Suppressor macrophage treated with lipopolysaccharide for 1 hour (primary cell): ENCODE measurements at regions not wholly inside any gene's neighbourhood (a gene's known extent, or its start where the extent isn't known, plus 50 kb on each side); places are given as distances from the start of the nearest gene placed in this dataset.

Source experiments
- DNase-seq, 3 donors: peaks; one replicate each; pipeline ENCODE4 v3.0.0-alpha.2; 2020 to 2022

DNA sequence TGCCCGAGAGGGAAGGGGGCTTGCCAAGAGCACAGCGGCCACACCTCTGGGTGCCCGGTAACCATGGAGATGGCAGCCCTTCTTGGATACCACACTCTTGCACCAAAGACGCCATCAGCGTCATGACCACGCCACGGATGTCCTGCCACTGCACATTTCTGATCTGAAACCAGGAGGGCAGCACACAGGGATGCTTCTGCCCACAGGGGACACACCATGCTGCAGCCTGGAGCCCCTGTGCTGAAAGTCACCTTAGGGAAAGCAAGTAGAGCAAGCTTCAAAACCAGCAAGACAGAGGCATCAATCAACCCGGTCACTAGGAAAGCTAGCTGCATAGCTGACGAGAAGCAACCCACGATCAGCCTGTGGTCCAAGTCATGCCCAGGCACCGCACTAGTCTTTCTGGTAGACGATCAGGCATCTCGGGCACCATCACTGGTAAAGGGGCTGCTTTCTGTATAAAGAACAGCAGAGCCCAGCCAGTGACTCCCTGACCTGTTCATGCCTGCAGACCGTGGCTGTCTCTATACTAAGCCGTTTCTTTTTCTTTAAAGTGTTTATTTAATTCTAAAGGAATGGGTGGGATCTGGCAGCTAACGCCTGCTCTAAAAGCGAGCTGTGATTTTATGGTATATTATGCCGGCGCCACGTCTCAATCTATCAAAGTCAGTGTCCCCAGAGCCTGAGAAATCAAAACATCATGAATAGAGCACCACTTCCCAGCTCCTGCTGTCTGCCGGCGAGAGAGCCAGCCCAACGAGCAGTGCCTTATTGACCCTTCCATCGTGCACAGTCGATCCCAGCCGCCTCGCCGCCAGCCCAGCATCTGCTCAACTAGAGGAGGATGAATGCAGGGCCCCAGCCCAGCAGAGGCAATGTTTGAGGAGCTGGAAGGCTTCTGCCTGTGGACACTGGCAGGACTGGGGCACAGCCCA, 244.7 kb downstream of the RBFOX3 start:
- no peak for DNase-seq

DNA sequence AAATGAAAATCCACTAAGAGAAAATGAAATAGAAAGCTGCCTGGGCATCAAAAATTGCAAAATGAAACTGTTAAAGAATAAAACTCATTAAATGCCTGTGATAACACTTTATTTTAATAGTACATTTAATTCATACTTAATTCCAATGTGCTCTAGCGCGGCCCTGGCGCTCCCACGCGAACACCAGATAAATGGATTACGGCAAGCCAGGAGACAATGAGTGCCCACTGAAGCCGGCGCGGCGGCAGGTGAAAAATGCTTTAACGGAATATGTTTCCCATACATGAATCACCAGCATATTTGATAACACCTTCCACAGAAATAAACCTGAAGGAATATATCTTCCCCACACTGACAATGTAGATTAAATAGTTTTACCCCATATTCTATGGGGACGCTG, 245.5 kb downstream of the RBFOX3 start:
- DNase-seq: no peak

DNA sequence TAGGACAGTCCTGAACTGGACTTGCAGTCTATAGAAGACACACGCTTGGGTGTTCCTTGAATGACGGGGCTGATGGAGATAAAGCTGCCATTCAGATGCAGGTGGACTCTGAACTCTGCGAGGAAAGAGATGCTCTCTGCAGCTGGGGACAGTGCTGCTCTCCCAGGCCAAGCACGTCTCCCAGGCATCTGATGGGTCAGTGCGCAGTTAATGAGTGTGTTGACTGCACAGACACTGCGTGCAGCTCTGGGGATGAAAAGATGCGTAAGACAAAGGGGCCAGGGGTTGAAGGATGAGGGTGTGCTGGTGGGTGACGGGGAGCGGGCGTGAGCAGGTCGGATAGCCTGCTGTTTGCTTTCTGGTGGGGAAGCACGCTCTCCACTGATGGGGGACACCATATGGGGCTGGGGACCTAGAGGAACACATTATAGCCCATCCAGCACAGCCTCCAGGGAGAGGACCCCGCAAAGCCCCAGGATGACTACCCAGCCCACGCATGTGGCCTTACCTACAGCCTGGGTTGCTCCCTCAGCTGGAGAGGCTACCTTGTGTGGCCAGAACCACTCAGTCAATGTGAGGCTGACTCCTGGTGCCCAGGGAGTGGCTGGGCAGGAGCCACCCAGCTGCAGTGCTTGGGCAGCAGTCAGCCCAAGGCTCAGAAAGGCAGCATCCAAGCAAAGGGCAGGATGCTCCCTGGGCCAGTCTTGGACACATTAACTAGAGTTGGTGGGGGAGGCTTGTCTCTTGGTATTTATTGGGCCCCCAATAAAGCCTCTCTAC, 246.3 kb downstream of the RBFOX3 start:
- DNase-seq: no peak

DNA sequence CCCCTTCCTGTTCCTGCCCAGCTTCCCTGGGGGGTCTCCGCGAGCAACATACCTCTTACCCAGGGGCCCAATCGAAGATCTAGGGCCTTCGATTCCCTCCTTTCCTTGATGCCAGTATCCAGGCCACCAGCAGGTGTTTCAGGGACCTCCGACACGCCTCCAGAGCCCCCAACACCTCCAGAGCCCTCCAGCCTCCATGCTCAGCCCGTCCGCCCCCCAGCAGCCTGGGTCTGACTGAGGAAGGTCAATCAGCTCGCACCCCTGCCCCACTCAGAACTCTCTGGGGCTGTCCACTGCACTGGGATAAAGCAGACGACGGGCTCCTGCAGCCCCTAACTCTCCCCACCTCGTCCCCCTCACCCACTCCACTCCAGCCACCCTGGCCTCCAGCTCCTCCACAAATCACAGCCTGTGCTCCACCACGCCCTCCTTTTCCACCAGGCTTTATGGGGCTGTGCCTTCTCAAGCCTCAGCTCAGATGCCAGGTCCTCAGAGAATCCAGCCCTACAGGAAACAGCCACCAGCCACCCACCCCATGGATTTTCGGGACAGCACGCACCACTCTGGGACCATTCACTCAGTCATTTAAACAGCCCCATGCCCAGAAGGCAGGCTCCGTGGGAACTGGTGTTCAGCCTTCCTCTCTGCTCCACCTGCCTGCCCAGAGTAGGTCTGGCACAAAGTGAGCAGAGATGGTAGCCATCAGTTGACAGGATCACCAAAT, 247.1 kb downstream of the RBFOX3 start:
- no peak for DNase-seq

DNA sequence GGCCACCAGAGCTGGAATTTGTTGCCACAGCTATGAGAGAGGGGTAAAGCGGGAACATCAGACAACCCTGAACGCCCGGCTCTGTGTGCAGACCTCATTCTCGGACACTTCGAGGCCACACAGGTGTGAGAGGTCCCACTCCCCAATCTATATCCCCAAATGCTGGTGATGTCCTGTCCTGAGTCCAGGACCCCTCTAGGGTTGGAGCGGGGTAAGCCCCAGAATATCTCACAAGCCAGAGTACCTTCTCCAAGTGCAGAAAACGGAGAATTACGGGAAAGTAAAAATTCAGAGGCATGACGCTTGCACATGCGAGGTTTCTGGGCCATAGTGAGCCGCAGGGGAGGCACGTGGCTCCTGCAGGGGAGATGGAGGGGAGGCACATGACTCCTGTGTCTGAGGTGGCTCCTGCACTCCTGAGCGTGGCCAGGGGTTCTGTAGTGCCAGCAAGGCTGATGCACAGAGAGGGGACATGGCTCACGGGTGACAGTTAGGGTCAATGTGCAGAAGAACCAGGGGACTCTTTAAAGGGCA, 248.0 kb downstream of the RBFOX3 start:
- DNase-seq: no peak

DNA sequence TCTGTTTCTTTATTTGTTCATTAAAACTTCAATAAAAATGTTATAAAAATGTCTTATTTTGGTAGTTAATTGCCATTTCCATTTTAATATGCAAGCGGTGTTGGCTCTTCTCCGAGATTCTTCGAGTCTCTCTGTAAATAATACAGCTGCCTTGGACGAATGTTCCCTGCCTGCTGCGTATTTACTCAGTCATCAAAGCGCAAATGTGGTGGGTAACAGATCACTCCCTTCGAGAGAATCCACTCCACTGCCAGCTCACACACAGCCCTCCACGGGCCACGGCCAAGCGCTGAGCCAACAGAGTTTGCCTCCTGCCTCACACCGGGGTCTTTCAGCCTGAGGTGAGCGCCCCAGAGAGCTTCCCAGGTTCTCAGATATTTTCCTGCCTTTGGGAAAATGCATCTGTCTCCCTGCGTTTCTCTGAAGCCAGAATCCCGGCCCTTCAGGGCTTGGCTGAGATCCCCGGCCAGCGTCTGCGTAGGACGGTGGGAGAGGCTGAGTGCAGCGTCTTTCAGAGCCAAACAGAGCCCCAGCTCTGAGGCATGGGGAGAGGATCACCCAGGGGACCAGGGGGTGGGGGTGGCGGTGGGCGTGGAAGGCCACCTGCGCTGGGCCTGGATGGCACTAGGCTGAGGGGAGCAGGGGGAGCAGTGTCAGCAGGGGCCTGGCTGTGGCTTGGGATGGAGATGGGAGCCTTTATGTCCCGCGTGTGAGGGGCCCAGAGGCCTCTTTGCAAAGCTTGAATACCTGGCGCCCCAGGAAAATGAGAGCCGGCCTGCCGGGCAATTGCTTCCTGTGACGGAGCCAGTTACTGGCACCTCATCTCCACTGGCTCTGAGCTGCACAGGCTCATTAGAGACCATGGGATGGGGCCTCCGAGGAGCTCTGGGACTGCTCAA, 248.7 kb downstream of the RBFOX3 start:
- DNase-seq: no peak

DNA sequence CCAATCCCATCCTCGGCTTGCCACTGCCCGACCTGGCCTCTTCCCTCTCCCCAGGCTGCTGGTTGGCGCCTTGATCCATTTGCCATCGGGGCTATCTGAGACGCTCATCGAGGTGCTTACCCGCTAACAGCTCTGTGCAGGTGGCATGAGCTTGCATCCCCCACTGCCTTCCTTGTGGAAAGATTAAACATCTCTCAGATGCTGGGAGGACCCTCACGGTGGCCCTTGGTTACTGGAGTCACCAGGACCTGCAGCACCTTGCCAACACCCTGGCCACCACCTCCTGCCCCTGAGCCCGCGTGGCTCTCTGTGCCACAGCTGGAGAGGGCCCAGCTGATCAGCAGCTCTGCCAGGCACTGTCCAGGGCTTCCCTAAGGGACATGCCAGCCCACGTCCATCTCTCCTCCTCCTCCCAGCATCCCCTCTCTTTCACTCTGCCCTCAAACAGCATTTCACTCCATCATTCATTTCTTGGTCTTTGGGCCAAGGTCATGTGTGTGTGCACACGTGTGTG, 249.6 kb downstream of the RBFOX3 start:
- DNase-seq: no peak

DNA sequence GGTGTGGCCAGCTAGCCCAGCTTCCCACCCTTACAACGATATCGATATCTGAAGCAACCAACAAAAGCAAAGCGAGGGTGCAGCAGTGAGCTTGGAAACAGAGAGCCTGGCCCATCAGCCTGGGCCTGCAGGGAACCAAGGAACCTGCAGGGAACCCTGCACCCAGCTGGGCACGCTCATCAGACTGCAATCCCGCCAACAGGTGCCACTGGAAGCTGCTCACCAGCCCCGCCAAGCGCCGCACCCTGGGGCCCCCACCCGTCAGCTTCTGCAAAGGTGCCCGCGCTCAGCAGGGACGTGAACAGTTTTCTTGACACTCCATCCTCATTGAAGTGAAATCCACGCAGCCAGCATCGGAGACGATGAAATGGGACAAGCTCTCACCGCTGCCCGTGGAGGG, 250.7 kb downstream of the RBFOX3 start:
- no peak for DNase-seq

DNA sequence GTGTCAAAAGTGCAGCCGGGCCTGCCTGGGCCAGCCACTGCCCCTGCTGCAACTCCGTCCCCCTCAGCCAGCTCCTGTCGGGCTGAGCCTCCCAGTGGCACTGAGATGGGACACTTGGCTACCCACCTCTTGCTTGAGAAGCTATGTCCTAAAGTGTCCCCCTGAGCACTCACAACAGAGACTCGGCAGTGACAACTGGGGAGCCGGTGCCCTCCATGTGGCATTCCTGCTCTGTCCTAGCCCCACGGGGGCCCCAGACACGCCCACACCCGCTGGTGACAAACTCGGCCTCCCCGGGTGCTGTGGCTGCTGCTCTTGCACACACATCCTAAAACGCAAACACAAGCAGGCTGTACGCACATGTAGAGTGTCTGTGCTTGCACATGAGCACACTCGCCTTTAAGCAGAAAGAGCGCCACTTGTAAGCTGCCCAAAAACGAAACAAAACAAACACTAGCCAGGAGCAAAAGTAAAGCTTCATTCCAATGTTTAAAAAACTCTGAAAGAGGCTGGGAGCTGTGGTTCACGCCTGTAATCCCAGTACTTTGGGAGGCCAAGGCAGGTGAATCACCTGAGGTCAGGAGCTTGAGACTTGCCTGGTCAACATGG, 253.9 kb downstream of the RBFOX3 start:
- no peak for DNase-seq

DNA sequence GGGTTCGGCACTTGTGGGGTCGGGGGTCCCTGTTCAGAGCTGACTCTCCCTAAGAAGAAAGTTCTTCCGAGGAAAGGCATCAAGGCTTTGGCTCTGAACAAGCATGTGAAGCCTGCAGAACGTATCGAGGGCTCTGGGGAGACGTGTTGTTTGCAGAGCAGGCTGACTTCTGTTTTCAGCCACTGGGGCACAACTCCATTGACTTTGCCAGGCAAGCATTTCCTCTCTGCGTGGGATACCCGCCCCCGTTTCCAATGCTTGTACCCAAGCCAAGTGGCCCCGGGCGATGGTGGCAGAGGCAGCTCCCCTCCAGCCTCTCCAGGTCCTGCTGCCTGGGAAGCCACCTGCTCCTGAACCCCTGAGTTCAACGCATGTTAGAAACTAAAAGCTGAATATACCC, 255.7 kb downstream of the RBFOX3 start:
- no peak for DNase-seq

DNA sequence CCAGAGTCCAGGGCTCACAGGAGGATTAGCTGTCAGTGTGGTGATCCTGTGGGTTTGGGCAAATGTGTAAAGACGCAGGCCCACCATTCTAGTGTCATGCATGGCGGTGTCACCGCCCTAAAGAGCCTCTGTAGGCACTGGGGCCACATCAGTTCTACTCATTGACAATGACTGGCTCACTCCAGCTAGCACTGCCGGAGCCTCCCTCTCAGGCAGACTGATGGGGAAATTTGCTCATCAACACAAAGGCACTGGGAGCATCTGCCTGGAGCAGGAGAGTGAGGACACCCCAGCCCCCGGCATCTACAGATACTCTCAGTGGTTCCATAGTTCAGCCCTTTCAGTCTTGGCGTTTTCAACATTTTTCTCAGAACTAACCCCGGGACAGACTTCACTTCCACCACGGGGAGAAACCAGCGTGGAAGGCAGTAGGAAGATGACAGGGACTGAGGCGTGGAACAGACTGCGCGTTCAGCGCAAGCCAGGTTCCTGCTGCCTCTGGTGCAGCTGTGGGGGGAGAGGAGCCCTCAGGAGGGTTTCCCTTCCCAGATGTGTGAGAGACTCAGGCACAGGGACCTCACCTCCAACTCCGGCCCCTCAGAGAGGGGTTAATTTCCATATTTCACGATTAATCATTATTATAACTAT, 256.6 kb downstream of the RBFOX3 start:
- no peak for DNase-seq

DNA sequence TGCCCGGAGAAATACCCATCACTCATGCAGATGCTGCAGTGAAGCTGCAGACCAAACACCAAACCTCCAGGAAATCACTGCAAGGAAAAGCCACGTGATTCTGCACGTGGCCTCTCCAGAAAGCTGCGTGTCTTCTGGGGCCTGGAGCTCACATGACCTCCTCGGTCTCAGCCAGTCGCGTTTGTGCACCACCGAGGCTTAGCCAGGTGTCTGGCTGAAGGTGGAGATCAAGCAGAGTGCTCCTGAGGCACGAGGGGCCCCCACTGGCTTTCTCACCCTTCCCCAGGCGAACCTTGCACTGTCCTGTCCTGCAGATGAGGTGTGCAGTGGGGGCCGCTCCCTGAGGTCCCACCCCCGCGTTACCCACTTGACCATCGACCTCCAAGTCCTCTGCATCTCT, 257.3 kb downstream of the RBFOX3 start:
- DNase-seq: no peak

DNA sequence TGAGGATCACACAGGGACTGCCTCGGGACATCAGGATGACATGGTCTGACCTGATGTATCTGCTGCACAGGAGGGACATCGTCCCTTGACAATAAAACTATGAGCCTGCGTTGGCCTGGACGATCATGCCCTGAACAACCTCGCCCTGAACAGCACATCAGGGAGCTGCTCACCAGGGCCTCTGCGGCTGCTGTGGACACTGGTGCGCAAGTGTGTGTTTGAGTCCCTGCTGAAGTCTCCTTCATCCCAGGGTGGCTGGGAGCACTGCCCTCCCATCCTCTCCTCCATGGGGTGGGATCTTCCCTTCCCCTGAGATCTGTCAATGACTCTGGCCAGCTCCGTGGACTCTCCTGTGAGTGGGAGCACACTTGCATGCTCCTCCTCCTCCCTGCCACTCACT, 257.8 kb downstream of the RBFOX3 start:
- DNase-seq: no peak

DNA sequence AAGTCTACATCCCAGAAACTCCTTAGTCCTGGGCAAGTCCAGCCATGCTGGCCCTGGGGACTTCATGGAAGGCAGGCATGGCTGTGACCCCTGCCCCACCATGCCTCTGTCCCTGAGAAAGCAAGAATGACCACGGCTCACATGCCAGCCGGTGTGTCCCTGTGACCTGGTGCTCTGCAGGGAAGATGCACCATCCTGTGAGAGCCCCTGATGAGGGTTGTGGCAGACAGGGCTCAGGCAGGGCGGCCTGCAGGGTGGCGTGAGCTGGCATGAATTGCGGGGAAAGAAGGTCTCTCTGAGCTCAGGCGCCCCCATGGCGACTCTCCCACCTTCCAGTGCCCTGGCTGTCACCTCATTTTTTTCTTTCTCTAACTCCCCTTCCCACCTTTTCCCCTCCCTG, 260.3 kb downstream of the RBFOX3 start:
- DNase-seq: no peak

DNA sequence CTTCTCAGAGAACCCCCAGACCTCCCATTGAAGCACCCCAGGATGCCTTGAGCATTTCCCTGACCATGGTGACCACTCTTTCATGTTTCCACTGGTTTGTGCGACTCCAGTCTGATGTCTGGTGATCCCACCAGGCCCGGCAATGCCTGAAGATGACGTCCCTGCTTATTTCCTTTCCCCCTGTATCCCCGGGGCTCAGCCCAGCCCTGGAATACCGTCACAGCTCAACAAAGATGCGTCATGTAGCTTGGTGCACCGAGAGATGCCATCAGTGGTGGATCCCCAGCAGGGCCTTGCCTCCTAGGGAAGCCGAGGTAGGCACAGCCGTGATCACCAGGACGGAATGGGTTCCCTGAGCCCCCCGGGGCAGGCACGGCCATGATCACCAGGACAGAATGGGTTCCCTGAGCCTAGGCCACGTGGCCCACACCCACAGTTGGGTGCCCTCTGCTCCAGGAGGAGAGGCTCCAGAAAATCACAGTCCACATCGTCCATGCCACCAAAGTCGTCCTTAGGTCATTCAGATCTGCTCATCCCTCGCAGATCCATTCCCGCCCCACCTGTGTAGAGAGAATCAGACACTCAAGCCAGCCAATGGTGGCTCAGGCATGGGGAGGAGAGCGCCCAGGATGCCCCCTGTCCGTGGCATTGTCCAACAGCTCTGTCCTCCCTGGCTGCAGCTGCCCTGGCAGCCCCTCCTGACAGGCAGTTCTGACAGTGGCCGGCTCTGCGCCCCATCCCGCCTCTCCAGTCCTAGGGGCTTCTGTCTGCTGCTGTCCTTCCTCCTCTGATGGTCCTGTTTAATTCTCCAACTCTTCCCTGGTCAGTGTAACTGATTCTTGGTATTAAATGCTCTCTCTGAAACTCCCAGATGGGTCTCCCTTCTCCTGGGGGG, 261.1 kb downstream of the RBFOX3 start:
- DNase-seq: no peak

DNA sequence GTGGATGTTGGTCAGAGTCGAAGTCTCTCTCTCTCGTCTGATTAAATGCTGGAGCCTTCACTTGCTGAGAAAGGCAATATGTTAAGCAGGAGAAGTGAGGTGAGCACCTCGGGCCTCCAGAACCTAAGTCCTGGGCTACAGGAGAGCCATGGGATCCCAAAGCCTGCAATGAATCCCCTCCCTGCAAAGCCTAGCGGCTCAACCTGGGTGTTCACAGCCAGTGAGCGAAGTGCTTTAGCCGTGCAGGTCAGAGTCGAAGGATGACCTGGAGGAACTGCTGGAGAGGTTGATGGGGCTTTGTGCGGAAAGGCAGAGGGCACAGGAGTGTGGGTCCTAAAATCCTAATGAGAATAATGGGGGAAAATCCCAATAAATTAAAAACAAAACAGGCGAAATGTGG, 267.8 kb downstream of the ENGASE start:
- DNase-seq: no peak

DNA sequence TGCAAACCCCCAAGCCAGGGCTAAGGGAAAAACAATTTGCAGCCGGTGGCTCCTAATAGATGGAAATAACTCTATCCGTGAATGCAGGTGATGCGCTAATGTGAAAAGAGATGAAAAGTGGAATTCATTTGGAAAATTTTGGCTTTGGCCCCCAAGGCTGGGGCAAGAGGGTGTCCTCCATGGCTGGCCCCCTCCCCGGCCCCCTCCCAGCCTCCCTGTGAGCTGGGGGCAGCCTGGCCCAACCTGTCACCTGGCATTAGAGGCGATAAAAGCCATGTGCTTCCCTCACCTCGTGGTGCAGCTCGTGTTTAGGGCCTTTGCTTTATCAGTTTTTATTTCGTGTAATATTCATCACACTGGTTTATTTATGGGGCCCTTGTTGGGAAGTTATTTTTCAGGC, 267.2 kb downstream of the ENGASE start:
- DNase-seq: no peak

DNA sequence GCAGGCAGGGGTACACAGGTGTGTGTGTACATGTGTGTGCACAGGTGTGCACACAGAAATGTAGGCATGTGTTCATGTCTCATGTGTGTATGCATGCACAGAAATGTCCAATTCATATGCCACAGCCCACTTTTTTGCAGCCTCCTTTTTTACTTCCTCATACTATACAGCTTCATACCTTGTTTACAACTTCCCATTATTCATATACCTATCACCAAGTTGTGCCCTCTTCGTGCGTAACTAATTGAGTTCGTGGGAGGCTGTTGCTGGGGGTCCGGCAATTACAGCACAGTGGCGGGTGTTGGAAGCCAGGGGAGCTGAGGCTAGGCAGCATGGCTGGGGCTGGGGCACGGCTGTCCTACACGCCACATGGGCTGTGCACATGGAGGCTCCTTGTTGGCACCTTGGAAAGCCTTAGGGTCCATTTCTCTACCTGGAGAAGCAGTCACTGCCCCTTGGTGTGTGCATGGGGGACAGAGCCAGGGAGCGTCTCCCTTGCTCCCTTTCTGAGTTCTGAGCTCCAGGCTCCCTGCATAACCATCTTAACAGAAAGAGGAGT, 266.7 kb downstream of the ENGASE start:
- no peak for DNase-seq
